ENCODE measurements at regions not wholly inside any gene's neighbourhood (a gene's known extent, or its start where the extent isn't known, plus 50 kb on each side); places are given as distances from the start of the nearest gene placed in this dataset.

- no peak for DNase-seq
- Histone ChIP-seq H3K27me3 (no peaks in the 10 kb centered on the region), H3K9me3 (peaks cover 0 to 18% (median 6%) of the 10 kb centered on the region in 4 donors), H3K27ac (no peak overlapping the region), H3K4me3 (no peak overlapping the region), H3K36me3 (no peaks in the 10 kb centered on the region), H3K4me1 (no peaks in the 10 kb centered on the region)
- 88 to 91% (median 89%) methylated on average over 8 of the region's 8 CpGs for WGBS, 5 donors
- TF ChIP-seq EP300 (IDR thresholded peaks at IDR 0.05) = no peak
- TF ChIP-seq POLR2A (IDR thresholded peaks at IDR 0.05) = no peak
- TF ChIP-seq CTCF (IDR thresholded peaks at IDR 0.05) = no peak
- TF ChIP-seq POLR2AphosphoS5 (IDR thresholded peaks at IDR 0.05) = no peak
- intact Hi-C loops (cut with DNase I; ENCODE audit: low total_unique reads) = no loop called here
Measured at GRCh38 chr18:25590456-25590855, 238.5 kb upstream of the ZNF521 start.

GRCh38 chr18:25587545-25587944 is 235.6 kb upstream of the ZNF521 start:
- intact Hi-C loops (cut with DNase I; ENCODE audit: low total_unique reads) = no loop called here
- Histone ChIP-seq H3K27me3 (no peaks in the 10 kb centered on the region), H3K4me3 (no peak overlapping the region), H3K27ac (no peak overlapping the region), H3K36me3 (no peaks in the 10 kb centered on the region), H3K9me3 (peaks cover 0 to 18% (median 6%) of the 10 kb centered on the region in 4 donors), H3K4me1 (no peaks in the 10 kb centered on the region)
- WGBS, 5 donors = 67 to 91% (median 80%) methylated on average over 5 of the region's 5 CpGs
- TF ChIP-seq CTCF (IDR thresholded peaks at IDR 0.05) = no peak
- TF ChIP-seq POLR2AphosphoS5 (IDR thresholded peaks at IDR 0.05) = no peak
- TF ChIP-seq POLR2A (IDR thresholded peaks at IDR 0.05) = no peak
- TF ChIP-seq EP300 (IDR thresholded peaks at IDR 0.05) = no peak
- DNase-seq = no peak

GRCh38 chr18:25568986-25569385 is 217.0 kb upstream of the ZNF521 start:
- no peak for TF ChIP-seq CTCF (IDR thresholded peaks at IDR 0.05)
- no peak for TF ChIP-seq POLR2AphosphoS5 (IDR thresholded peaks at IDR 0.05)
- TF ChIP-seq EP300 (IDR thresholded peaks at IDR 0.05) = no peak
- TF ChIP-seq POLR2A (IDR thresholded peaks at IDR 0.05) = no peak
- DNase-seq = no peak
- intact Hi-C loops (cut with DNase I; ENCODE audit: low total_unique reads) = no loop called here
- Histone ChIP-seq H3K4me1 (no peaks in the 10 kb centered on the region), H3K27ac (no peak overlapping the region), H3K27me3 (no peaks in the 10 kb centered on the region), H3K4me3 (no peak overlapping the region), H3K36me3 (no peaks in the 10 kb centered on the region), H3K9me3 (no peaks in the 10 kb centered on the region)
- 61 to 69% (median 64%) methylated on average over 5 of the region's 5 CpGs for WGBS, 5 donors

- no peaks in the 10 kb centered on the region for H3K36me3 ChIP-seq
- intact Hi-C loops (cut with DNase I; ENCODE audit: low total_unique reads) = no loop called here
- H3K27me3 ChIP-seq = no peaks in the 10 kb centered on the region
- no peak for DNase-seq
- no peaks in the 10 kb centered on the region for H3K4me1 ChIP-seq
- 79 to 88% (median 87%) methylated on average over 16 of the region's 16 CpGs for WGBS, 5 donors
- no peak overlapping the region for H3K4me3 ChIP-seq
- no peak overlapping the region for H3K27ac ChIP-seq
- TF ChIP-seq EP300 (IDR thresholded peaks at IDR 0.05) (no peak), POLR2AphosphoS5 (IDR thresholded peaks at IDR 0.05) (no peak), POLR2A (IDR thresholded peaks at IDR 0.05) (no peak), CTCF (IDR thresholded peaks at IDR 0.05) (no peak)
- H3K9me3 ChIP-seq = no peaks in the 10 kb centered on the region
Measured at GRCh38 chr18:25563816-25564683, 212.1 kb upstream of the ZNF521 start.
